HG02973 (cell line): ENCODE measurements at regions not wholly inside any gene's neighbourhood (a gene's known extent, or its start where the extent isn't known, plus 50 kb on each side); places are given as distances from the start of the nearest gene placed in this dataset.
"Not testable (repeated sequence)": the region's sequence is repeated elsewhere in the genome, so short reads cannot be mapped to it uniquely, and the experiment has no call there.

ENCODE experiments used
- ATAC-seq: cut with Tn5 transposase; IDR thresholded peaks from one replicate; pipeline ENCODE4 v1.9.1; 2021; ENCODE audit warnings: moderate library complexity; ENCODE audit not compliant: unreplicated experiment

GRCh38 chr15:96209285-96209735 is 121.2 kb upstream of the NR2F2 start:
- ATAC-seq: no peak

GRCh38 chr15:96213045-96213444 is 117.5 kb upstream of the NR2F2 start:
- no peak for ATAC-seq

- ATAC-seq: no peak
Observed at GRCh38 chr15:96213896-96214295, 116.6 kb upstream of the NR2F2 start.

- ATAC-seq: not testable (repeated sequence)
Observed at GRCh38 chr15:96216481-96216880, 114.0 kb upstream of the NR2F2 start.

- no peak for ATAC-seq
Observed at GRCh38 chr15:96217983-96218382, 112.5 kb upstream of the NR2F2 start.

GRCh38 chr15:96218623-96219455 is 111.7 kb upstream of the NR2F2 start:
- no peak for ATAC-seq

GRCh38 chr15:96219681-96220080 is 110.8 kb upstream of the NR2F2 start:
- ATAC-seq: no peak

GRCh38 chr15:96220657-96221056 is 109.8 kb upstream of the NR2F2 start:
- no peak for ATAC-seq

- no peak for ATAC-seq
Observed at GRCh38 chr15:96222981-96223380, 107.5 kb upstream of the NR2F2 start.

GRCh38 chr15:96223939-96224338 is 106.6 kb upstream of the NR2F2 start:
- no peak for ATAC-seq

GRCh38 chr15:96225642-96226259 is 104.7 kb upstream of the NR2F2 start:
- no peak for ATAC-seq

GRCh38 chr15:96230526-96231181 is 99.8 kb upstream of the NR2F2 start:
- no peak for ATAC-seq

GRCh38 chr15:96232335-96232734 is 98.2 kb upstream of the NR2F2 start:
- ATAC-seq: no peak

GRCh38 chr15:96234109-96234892 is 96.2 kb upstream of the NR2F2 start:
- ATAC-seq: peak; percentile 48

- ATAC-seq: no peak
Observed at GRCh38 chr15:96237002-96237401, 93.5 kb upstream of the NR2F2 start.

GRCh38 chr15:96242761-96243160 is 87.7 kb upstream of the NR2F2 start:
- no peak for ATAC-seq

GRCh38 chr15:96243701-96244100 is 86.8 kb upstream of the NR2F2 start:
- no peak for ATAC-seq

GRCh38 chr15:96245252-96245651 is 85.2 kb upstream of the NR2F2 start:
- no peak for ATAC-seq

- ATAC-seq: no peak
Observed at GRCh38 chr15:96246057-96246456, 84.4 kb upstream of the NR2F2 start.

- no peak for ATAC-seq
Observed at GRCh38 chr15:96247621-96248305, 82.7 kb upstream of the NR2F2 start.

- ATAC-seq: no peak
Observed at GRCh38 chr15:96252148-96252547, 78.4 kb upstream of the NR2F2 start.
